ENCODE measurements at regions not wholly inside any gene's neighbourhood (a gene's known extent, or its start where the extent isn't known, plus 50 kb on each side); places are given as distances from the start of the nearest gene placed in this dataset.
A peak's percentile ranks its signal among the peaks of the same experiment; 100 is the strongest.

DNA sequence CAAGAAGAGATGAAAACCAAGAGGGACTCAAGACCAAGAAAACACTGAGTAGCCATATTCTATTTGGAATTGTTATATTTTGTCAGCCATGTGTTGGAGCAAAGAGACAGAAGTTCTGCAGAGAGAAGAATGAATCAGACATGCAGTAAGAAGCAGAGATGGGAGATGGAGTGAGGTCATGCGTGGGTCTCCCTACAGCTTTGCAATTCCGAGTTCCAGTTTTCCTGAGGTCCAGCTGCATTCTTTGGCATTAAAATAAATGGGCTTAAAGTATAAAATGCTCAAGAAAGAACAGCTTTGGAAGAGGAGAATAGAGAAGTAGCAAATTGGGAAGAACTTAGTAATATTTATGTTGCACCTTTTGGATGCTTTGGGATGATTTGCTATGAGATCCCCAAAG is 361.6 kb downstream of the NPR3 start:
- Histone ChIP-seq H3K4me3 (no peak overlapping the region), H3K27me3 (no peaks in the 10 kb centered on the region), H3K27ac (no peak overlapping the region), H3K36me3 (no peaks in the 10 kb centered on the region), H3K4me1 (no peaks in the 10 kb centered on the region), H3K9me3 (no peaks in the 10 kb centered on the region)
- ATAC-seq = no peak
- intact Hi-C loops (cut with DNase I) = no loop called here
- DNase-seq = no peak
- TF ChIP-seq, protein P1, sequence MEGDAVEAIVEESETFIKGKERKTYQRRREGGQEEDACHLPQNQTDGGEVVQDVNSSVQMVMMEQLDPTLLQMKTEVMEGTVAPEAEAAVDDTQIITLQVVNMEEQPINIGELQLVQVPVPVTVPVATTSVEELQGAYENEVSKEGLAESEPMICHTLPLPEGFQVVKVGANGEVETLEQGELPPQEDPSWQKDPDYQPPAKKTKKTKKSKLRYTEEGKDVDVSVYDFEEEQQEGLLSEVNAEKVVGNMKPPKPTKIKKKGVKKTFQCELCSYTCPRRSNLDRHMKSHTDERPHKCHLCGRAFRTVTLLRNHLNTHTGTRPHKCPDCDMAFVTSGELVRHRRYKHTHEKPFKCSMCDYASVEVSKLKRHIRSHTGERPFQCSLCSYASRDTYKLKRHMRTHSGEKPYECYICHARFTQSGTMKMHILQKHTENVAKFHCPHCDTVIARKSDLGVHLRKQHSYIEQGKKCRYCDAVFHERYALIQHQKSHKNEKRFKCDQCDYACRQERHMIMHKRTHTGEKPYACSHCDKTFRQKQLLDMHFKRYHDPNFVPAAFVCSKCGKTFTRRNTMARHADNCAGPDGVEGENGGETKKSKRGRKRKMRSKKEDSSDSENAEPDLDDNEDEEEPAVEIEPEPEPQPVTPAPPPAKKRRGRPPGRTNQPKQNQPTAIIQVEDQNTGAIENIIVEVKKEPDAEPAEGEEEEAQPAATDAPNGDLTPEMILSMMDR (IDR thresholded peaks at IDR 0.05) = no peak

DNA sequence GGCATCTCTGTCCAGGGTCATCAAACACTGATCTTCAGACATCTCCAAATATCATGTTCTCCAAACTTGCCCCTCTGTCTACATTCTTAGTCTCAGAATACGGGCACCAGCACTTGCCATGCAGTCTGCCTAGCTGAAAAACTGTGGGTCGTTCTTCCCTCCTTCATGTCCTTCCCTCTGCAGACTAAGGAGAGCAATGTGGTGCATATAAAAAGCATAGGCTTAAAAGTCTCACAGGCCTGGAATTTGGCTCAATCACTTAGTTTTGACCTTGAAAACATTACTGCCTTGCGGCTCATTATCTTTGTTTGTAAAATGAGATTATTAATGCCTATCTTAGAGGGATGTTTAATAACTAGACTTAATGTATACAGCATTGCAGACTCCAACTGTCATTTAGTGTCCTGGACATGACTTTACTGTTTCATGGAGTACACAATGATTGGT is 362.8 kb downstream of the NPR3 start:
- DNase-seq (peak in 1 of 4 donors; percentile 24), ATAC-seq (no peak)
- intact Hi-C loops (cut with DNase I) = no loop called here
- H3K27ac ChIP-seq = no peak overlapping the region
- no peaks in the 10 kb centered on the region for H3K9me3 ChIP-seq
- no peaks in the 10 kb centered on the region for H3K27me3 ChIP-seq
- no peak overlapping the region for H3K4me3 ChIP-seq
- H3K36me3 ChIP-seq = no peaks in the 10 kb centered on the region
- TF ChIP-seq, protein P1 (IDR thresholded peaks at IDR 0.05) = no peak
- H3K4me1 ChIP-seq = no peaks in the 10 kb centered on the region

DNA sequence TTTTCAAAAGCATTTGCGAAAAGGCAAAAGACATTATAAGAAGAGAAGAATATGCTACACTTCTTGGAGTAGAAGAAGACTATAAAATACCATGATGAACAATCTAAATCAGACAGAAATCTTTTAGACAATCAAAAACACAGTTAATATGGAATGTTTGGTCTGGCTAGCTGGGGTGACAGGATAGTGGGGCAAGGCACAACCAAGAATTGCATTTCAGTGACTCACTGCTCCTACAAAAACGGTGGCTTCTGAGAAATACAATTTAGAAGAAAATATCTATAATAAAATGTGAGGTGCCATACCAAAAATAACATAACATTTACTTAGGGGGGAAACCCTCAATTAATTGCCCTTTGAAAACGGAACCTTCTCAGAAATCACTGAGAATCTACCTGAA is 363.4 kb downstream of the NPR3 start:
- no peak overlapping the region for H3K4me3 ChIP-seq
- H3K36me3 ChIP-seq = no peaks in the 10 kb centered on the region
- DNase-seq = no peak
- TF ChIP-seq, protein P1 (IDR thresholded peaks at IDR 0.05) = no peak
- no peaks in the 10 kb centered on the region for H3K4me1 ChIP-seq
- intact Hi-C loops (cut with DNase I) = no loop called here
- H3K9me3 ChIP-seq = no peaks in the 10 kb centered on the region
- H3K27me3 ChIP-seq = no peaks in the 10 kb centered on the region
- no peak for ATAC-seq
- no peak overlapping the region for H3K27ac ChIP-seq

DNA sequence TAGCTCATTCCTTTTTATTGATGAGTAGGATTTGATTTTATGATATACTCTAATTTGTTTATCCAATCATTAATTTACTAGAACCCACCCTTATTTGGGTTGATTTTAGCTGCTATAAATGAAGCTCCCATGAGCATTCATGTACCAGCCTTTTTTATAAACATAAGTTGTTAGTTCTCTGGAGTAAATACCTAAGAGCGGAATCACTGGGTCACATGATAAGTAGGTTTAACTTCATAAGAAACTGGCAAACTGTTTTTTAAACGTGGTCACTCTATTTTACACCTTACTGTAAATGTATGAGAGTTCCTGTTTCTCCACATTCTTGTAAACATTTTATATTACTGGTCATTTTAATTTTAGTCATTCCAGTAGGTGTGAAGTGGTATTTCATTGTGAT is 364.6 kb downstream of the NPR3 start:
- H3K36me3 ChIP-seq = no peaks in the 10 kb centered on the region
- no peak overlapping the region for H3K4me3 ChIP-seq
- no peak overlapping the region for H3K27ac ChIP-seq
- DNase-seq = no peak
- H3K4me1 ChIP-seq = no peaks in the 10 kb centered on the region
- no peaks in the 10 kb centered on the region for H3K9me3 ChIP-seq
- TF ChIP-seq, protein P1 (IDR thresholded peaks at IDR 0.05) = no peak
- H3K27me3 ChIP-seq = no peaks in the 10 kb centered on the region
- intact Hi-C loops (cut with DNase I) = no loop called here
- no peak for ATAC-seq

DNA sequence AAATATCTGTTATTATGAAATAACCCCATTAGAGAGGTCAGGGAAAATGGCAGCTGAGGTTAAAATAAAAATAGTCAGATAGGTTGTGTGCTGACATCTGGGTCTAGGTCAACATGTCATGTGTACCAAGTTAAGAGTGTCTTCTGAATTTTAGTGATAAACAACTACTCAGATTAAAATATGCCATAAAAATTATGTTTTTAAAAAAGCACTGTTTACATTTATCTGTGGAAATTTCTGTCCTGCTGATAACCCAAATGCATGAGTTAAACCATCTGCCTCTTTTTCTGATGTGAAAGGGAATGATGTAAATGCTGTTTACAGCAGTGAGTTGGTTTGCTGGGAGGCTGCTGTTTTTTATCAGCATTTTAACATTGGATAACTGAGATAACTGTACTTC is 361.2 kb upstream of the TARS1 start:
- Histone ChIP-seq H3K27ac (no peak overlapping the region), H3K4me3 (no peak overlapping the region), H3K9me3 (peaks cover 0 to under 1% of the 10 kb centered on the region in 2 donors), H3K4me1 (no peaks in the 10 kb centered on the region), H3K36me3 (no peaks in the 10 kb centered on the region), H3K27me3 (no peaks in the 10 kb centered on the region)
- intact Hi-C loops (cut with DNase I) = no loop called here
- ATAC-seq = no peak
- DNase-seq = peak in 2 of 4 donors; percentile 79 to 86
- TF ChIP-seq, protein P1 (IDR thresholded peaks at IDR 0.05) = no peak
